Esophagus squamous epithelium (tissue), 5 donors: ENCODE measurements at regions not wholly inside any gene's neighbourhood (a gene's known extent, or its start where the extent isn't known, plus 50 kb on each side); places are given as distances from the start of the nearest gene placed in this dataset.

Experiments
- DNase-seq: peaks from one replicate; lab custom pipeline; 2025; lab: John Stamatoyannopoulos, UW
- H3K27ac ChIP-seq, 4 donors: fragments of 200-600 bp; sonication (generic); one replicate each; pipeline ENCODE4 v1.5.1; 2016 to 2019; ENCODE audit warnings: mild to moderate bottlenecking in 1 of 4
- H3K27me3 ChIP-seq, 4 donors: fragments of 200-600 bp; sonication (generic); 1 replicate in 3 of 4; 2 replicates in 1 of 4; pipeline versions ENCODE4 v1.5.1 to v1.6.0; 2017 to 2021; ENCODE audit warnings: antibody characterized with exemption in 1 of 4
- H3K36me3 ChIP-seq, 3 donors: fragments of 200-600 bp; sonication (generic); one replicate each; pipeline ENCODE4 v1.5.1; 2016 to 2019
- H3K4me1 ChIP-seq, 3 donors: fragments of 200-600 bp; sonication (generic); one replicate each; pipeline ENCODE4 v1.5.1; 2017 to 2019
- H3K4me3 ChIP-seq, 4 donors: fragments of 200-600 bp; sonication (generic); 1 replicate in 3 of 4; 2 replicates in 1 of 4; pipeline ENCODE4 v1.5.1; 2016 to 2019; ENCODE audit warnings: mild to moderate bottlenecking in 2 of 4, moderate library complexity in 1 of 4
- H3K9me3 ChIP-seq, 3 donors: fragments of 200-600 bp; sonication (generic); one replicate each; pipeline ENCODE4 v1.5.1; 2016 to 2019
- CTCF ChIP-seq, 6 experiments: fragments of 450-650 bp in 4 of 6; fragments of 200-600 bp in 2 of 6; sonication (generic) in 2 of 6; IDR thresholded peaks; one replicate each; pipeline ENCODE4 v1.5.1; 2016 to 2019; ENCODE audit warnings: antibody characterized with exemption in 6 of 6, mild to moderate bottlenecking in 4 of 6, moderate library complexity in 4 of 6
- POLR2A ChIP-seq, 4 donors: fragments of 450-650 bp; IDR thresholded peaks; one replicate each; pipeline ENCODE4 v1.6.1; 2017; ENCODE audit warnings: antibody characterized with exemption in 4 of 4, mild to moderate bottlenecking in 4 of 4, moderate library complexity in 3 of 4
- WGBS, 2 donors: methylation state at CpG; one replicate each; pipeline ENCODE4 v1.1.5; 2018; 5-methylcytosine and 5-hydroxymethylcytosine counted together
- intact Hi-C: fragments of 100-400 bp; cut with DNase I; formaldehyde crosslinking; loops from one replicate; pipeline ENCODE4 v1.15.0; 2022
- donor health status: DM: yes; HTN: yes; CAD: no.

GRCh38 chr17:5837055-5837491 is 233.1 kb upstream of the WSCD1 start:
- Histone ChIP-seq H3K9me3 (no peaks in the 10 kb centered on the region), H3K4me1 (peaks cover 0 to 10% (median 0%) of the 10 kb centered on the region in 3 donors), H3K27ac (peak overlapping the region in 1 of 4 donors; percentile 10), H3K27me3 (no peaks in the 10 kb centered on the region), H3K4me3 (no peak overlapping the region), H3K36me3 (no peaks in the 10 kb centered on the region)
- DNase-seq, result no peak
- WGBS, 2 donors, result 19 to 48% methylated on average over 4 of the region's 4 CpGs
- TF ChIP-seq CTCF (IDR thresholded peaks at IDR 0.05) (no peak), POLR2A (IDR thresholded peaks at IDR 0.05) (no peak)
- intact Hi-C loops, result no loop called here

- H3K36me3 ChIP-seq, result no peaks in the 10 kb centered on the region
- no peaks in the 10 kb centered on the region for H3K9me3 ChIP-seq
- H3K27ac ChIP-seq, result no peak overlapping the region
- TF ChIP-seq CTCF (IDR thresholded peaks at IDR 0.05) (no peak), POLR2A (IDR thresholded peaks at IDR 0.05) (no peak)
- intact Hi-C loops, result no loop called here
- H3K4me3 ChIP-seq, result no peak overlapping the region
- no peak for DNase-seq
- H3K27me3 ChIP-seq, result no peaks in the 10 kb centered on the region
- peaks cover 0 to 10% (median 0%) of the 10 kb centered on the region in 3 donors for H3K4me1 ChIP-seq
- WGBS, 2 donors, result 38 to 58% methylated on average over 5 to 12 of the region's 12 CpGs
Measured at GRCh38 chr17:5838661-5839300, 231.4 kb upstream of the WSCD1 start.

- Histone ChIP-seq H3K27ac (no peak overlapping the region), H3K4me1 (peaks cover 0 to 10% (median 0%) of the 10 kb centered on the region in 3 donors), H3K4me3 (no peak overlapping the region), H3K9me3 (no peaks in the 10 kb centered on the region), H3K36me3 (no peaks in the 10 kb centered on the region), H3K27me3 (peaks cover 0 to 4% (median 0%) of the 10 kb centered on the region in 4 donors)
- 79 to 95% methylated on average over 9 to 13 of the region's 13 CpGs for WGBS, 2 donors
- TF ChIP-seq CTCF (IDR thresholded peaks at IDR 0.05) (no peak), POLR2A (IDR thresholded peaks at IDR 0.05) (no peak)
- intact Hi-C loops, result no loop called here
- no peak for DNase-seq
Measured at GRCh38 chr17:5840811-5841446, 229.2 kb upstream of the WSCD1 start.

GRCh38 chr17:5841862-5842261 is 228.3 kb upstream of the WSCD1 start:
- Histone ChIP-seq H3K9me3 (no peaks in the 10 kb centered on the region), H3K27ac (no peak overlapping the region), H3K4me3 (no peak overlapping the region), H3K36me3 (no peaks in the 10 kb centered on the region), H3K4me1 (peaks cover 0 to 8% (median 0%) of the 10 kb centered on the region in 3 donors), H3K27me3 (peaks cover 0 to 7% (median 0%) of the 10 kb centered on the region in 4 donors)
- 82 to 86% methylated on average over 11 of the region's 11 CpGs for WGBS, 2 donors
- intact Hi-C loops, result no loop called here
- DNase-seq, result no peak
- no peak for TF ChIP-seq CTCF (IDR thresholded peaks at IDR 0.05)
- TF ChIP-seq POLR2A (IDR thresholded peaks at IDR 0.05), result no peak

GRCh38 chr17:5843366-5844026 is 226.7 kb upstream of the WSCD1 start:
- Histone ChIP-seq H3K4me1 (no peaks in the 10 kb centered on the region), H3K9me3 (no peaks in the 10 kb centered on the region), H3K36me3 (no peaks in the 10 kb centered on the region), H3K27me3 (peaks cover 0 to 7% (median 0%) of the 10 kb centered on the region in 4 donors), H3K4me3 (no peak overlapping the region), H3K27ac (no peak overlapping the region)
- 85 to 96% methylated on average over 5 to 7 of the region's 14 CpGs for WGBS, 2 donors
- intact Hi-C loops, result no loop called here
- TF ChIP-seq POLR2A (IDR thresholded peaks at IDR 0.05) (no peak), CTCF (IDR thresholded peaks at IDR 0.05) (no peak)
- DNase-seq, result no peak
